ENCODE measurements at regions not wholly inside any gene's neighbourhood (a gene's known extent, or its start where the extent isn't known, plus 50 kb on each side); places are given as distances from the start of the nearest gene placed in this dataset.
A peak's percentile ranks its signal among the peaks of the same experiment; 100 is the strongest.

- DNase-seq (no peak), ATAC-seq (no peak)
- no peak for TF ChIP-seq CTCF (IDR thresholded peaks at IDR 0.05)
- no peak overlapping the region for H3K27ac ChIP-seq
- 81 to 88% (median 81%) methylated on average over 2 of the region's 2 CpGs for WGBS, 3 donors
- peaks cover 0 to 12% (median 0%) of the 10 kb centered on the region in 3 donors for H3K27me3 ChIP-seq (ENCODE audit: insufficient read depth in 3 of 3, low read length in 2 of 3)
- no peaks in the 10 kb centered on the region for H3K4me1 ChIP-seq
- intact Hi-C loops (cut with DNase I): no loop called here
- no peak overlapping the region for H3K4me3 ChIP-seq
- no peaks in the 10 kb centered on the region for H3K36me3 ChIP-seq (ENCODE audit: insufficient read depth in 1 of 2, low read depth in 1 of 2)
- no peaks in the 10 kb centered on the region for H3K9me3 ChIP-seq
Observed at GRCh38 chrX:15939737-15940136, 85.1 kb upstream of the AP1S2 start.

- 67 to 79% (median 73%) methylated on average over 6 of the region's 6 CpGs for WGBS, 3 donors
- peaks cover 0 to 9% (median 0%) of the 10 kb centered on the region in 3 donors for H3K27me3 ChIP-seq (ENCODE audit: insufficient read depth in 3 of 3, low read length in 2 of 3)
- no peaks in the 10 kb centered on the region for H3K36me3 ChIP-seq (ENCODE audit: insufficient read depth in 1 of 2, low read depth in 1 of 2)
- TF ChIP-seq CTCF (IDR thresholded peaks at IDR 0.05): no peak
- DNase-seq: no peak
- intact Hi-C loops (cut with DNase I): no loop called here
- H3K4me3 ChIP-seq: no peak overlapping the region
- no peak overlapping the region for H3K27ac ChIP-seq
- H3K9me3 ChIP-seq: no peaks in the 10 kb centered on the region
- H3K4me1 ChIP-seq: no peaks in the 10 kb centered on the region
- no peak for ATAC-seq
Observed at GRCh38 chrX:15938072-15938471, 83.5 kb upstream of the AP1S2 start.

- no peak for TF ChIP-seq CTCF (IDR thresholded peaks at IDR 0.05)
Observed at GRCh38 chrX:15931362-15931761, 76.7 kb upstream of the AP1S2 start.

GRCh38 chrX:15930585-15930984 is 76.0 kb upstream of the AP1S2 start:
- H3K4me1 ChIP-seq: no peaks in the 10 kb centered on the region
- no peak for ATAC-seq
- intact Hi-C loops (cut with DNase I): no loop called here
- H3K36me3 ChIP-seq (ENCODE audit: insufficient read depth in 1 of 2, low read depth in 1 of 2): no peaks in the 10 kb centered on the region
- H3K9me3 ChIP-seq: no peaks in the 10 kb centered on the region
- peaks cover 0 to 44% (median 0%) of the 10 kb centered on the region in 3 donors for H3K27me3 ChIP-seq (ENCODE audit: insufficient read depth in 3 of 3, low read length in 2 of 3)
- no peak for DNase-seq
- TF ChIP-seq CTCF (IDR thresholded peaks at IDR 0.05): peak; percentile 22
- H3K27ac ChIP-seq: no peak overlapping the region
- 27 to 38% (median 33%) methylated on average over 5 of the region's 5 CpGs for WGBS, 3 donors
- no peak overlapping the region for H3K4me3 ChIP-seq

More at GRCh38 chrX:15931362-15931761, 76.7 kb upstream of the AP1S2 start:
- WGBS, 3 donors: 54 to 75% (median 59%) methylated on average over 3 of the region's 3 CpGs
- Histone ChIP-seq H3K27ac (no peak overlapping the region), H3K4me3 (no peak overlapping the region), H3K27me3 (ENCODE audit: insufficient read depth in 3 of 3, low read length in 2 of 3) (peaks cover 0 to 46% (median 0%) of the 10 kb centered on the region in 3 donors), H3K4me1 (no peaks in the 10 kb centered on the region), H3K9me3 (no peaks in the 10 kb centered on the region), H3K36me3 (ENCODE audit: insufficient read depth in 1 of 2, low read depth in 1 of 2) (no peaks in the 10 kb centered on the region)
- intact Hi-C loops (cut with DNase I): no loop called here
- no peak for ATAC-seq
- DNase-seq: no peak

GRCh38 chrX:15929194-15929593 is 74.6 kb upstream of the AP1S2 start:
- Histone ChIP-seq H3K4me3 (no peak overlapping the region), H3K36me3 (ENCODE audit: insufficient read depth in 1 of 2, low read depth in 1 of 2) (no peaks in the 10 kb centered on the region), H3K27me3 (ENCODE audit: insufficient read depth in 3 of 3, low read length in 2 of 3) (peaks cover 0 to 48% (median 0%) of the 10 kb centered on the region in 3 donors), H3K9me3 (no peaks in the 10 kb centered on the region), H3K27ac (no peak overlapping the region), H3K4me1 (no peaks in the 10 kb centered on the region)
- ATAC-seq: no peak
- WGBS, 3 donors: 31 to 53% (median 38%) methylated on average over 2 of the region's 2 CpGs
- no peak for TF ChIP-seq CTCF (IDR thresholded peaks at IDR 0.05)
- intact Hi-C loops (cut with DNase I): no loop called here
- DNase-seq: no peak

Data from psoas muscle (tissue), 7 donors.